NCI-H2107 (cell line): ENCODE measurements at regions not wholly inside any gene's neighbourhood (a gene's known extent, or its start where the extent isn't known, plus 50 kb on each side); places are given as distances from the start of the nearest gene placed in this dataset.
A peak's percentile ranks its signal among the peaks of the same experiment; 100 is the strongest.

Source experiments
- DNase-seq: peaks from one replicate; lab custom pipeline; 2025; lab: John Stamatoyannopoulos, UW

GRCh38 chr6:98634569-98634968 lies 199.8 kb upstream of the POU3F2 start:
- no peak for DNase-seq

GRCh38 chr6:98635191-98635590 lies 199.2 kb upstream of the POU3F2 start:
- no peak for DNase-seq

GRCh38 chr6:98636941-98637340 lies 197.4 kb upstream of the POU3F2 start:
- DNase-seq: no peak

- no peak for DNase-seq
Observed at GRCh38 chr6:98639089-98639635, 195.2 kb upstream of the POU3F2 start.

- no peak for DNase-seq
Observed at GRCh38 chr6:98640366-98640765, 194.0 kb upstream of the POU3F2 start.

GRCh38 chr6:98641949-98642719 lies 192.2 kb upstream of the POU3F2 start:
- no peak for DNase-seq

GRCh38 chr6:98644063-98644462 lies 190.3 kb upstream of the POU3F2 start:
- DNase-seq: no peak

- DNase-seq: peak; percentile 21
Observed at GRCh38 chr6:98648211-98648914, 186.0 kb upstream of the POU3F2 start.

- DNase-seq: no peak
Observed at GRCh38 chr6:98650941-98651340, 183.4 kb upstream of the POU3F2 start.

GRCh38 chr6:98653179-98653578 lies 181.2 kb upstream of the POU3F2 start:
- no peak for DNase-seq

- DNase-seq: no peak
Observed at GRCh38 chr6:98657764-98658163, 176.6 kb upstream of the POU3F2 start.

- peak; percentile 7 for DNase-seq
Observed at GRCh38 chr6:98669371-98669770, 165.0 kb upstream of the POU3F2 start.

GRCh38 chr6:98670045-98670746 lies 164.2 kb upstream of the POU3F2 start:
- no peak for DNase-seq

- DNase-seq: no peak
Observed at GRCh38 chr6:98672681-98673475, 161.5 kb upstream of the POU3F2 start.

- DNase-seq: no peak
Observed at GRCh38 chr6:98678481-98678880, 155.9 kb upstream of the POU3F2 start.

- DNase-seq: no peak
Observed at GRCh38 chr6:98686008-98686601, 148.3 kb upstream of the POU3F2 start.

GRCh38 chr6:98687752-98688151 lies 146.6 kb upstream of the POU3F2 start:
- no peak for DNase-seq

- no peak for DNase-seq
Observed at GRCh38 chr6:98695091-98695801, 139.1 kb upstream of the POU3F2 start.

GRCh38 chr6:98711380-98711779 lies 123.0 kb upstream of the POU3F2 start:
- DNase-seq: no peak

- peak; percentile 50 for DNase-seq
Observed at GRCh38 chr6:98716341-98716740, 118.0 kb upstream of the POU3F2 start.
